Astrocyte of the cerebellum (primary cell): ENCODE measurements at regions not wholly inside any gene's neighbourhood (a gene's known extent, or its start where the extent isn't known, plus 50 kb on each side); places are given as distances from the start of the nearest gene placed in this dataset.

Experiments used
- DNase-seq: peaks from one replicate; pipeline ENCODE4 v3.0.0-alpha.2; 2011; ENCODE audit warnings: low read depth
- H3K4me3 ChIP-seq: 2 replicates; pipeline ENCODE4 v1.5.1; 2011; ENCODE audit warnings: mild to moderate bottlenecking, low read depth, low read length, moderate library complexity
- in situ Hi-C: cut with HindIII; loops from 2 replicates; pipeline ENCODE4 v1.10.0; 2017; ENCODE audit warnings: low sequenced_read_pairs
- TF ChIP-seq, protein P1 (sequence below): IDR thresholded peaks from 2 replicates; pipeline ENCODE4 v1.5.1; 2012; ENCODE audit warnings: low read length, low read depth, moderate library complexity, mild to moderate bottlenecking; ENCODE audit errors: missing control alignments

DNA sequence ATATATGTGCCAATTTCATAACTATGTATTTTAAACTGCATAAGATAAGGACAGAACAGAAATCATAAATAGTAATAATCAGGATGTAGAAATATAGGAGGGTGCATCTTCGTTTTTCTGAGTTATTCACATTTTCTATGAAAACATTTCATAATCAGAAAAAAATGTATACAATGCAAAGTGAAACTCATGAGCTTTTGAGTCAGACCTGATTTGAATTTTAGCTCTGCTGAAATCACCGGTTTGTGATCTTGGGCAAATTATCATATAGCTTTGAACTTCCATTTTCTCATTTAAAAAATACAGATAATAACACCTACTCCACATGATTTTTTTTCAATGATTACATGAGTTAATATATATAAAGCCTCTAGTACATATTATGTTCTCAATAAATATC, 106.9 kb downstream of the KDR start:
- in situ Hi-C loops: loop anchor here (25.0 kb wide), 1 partner anchor 294 kb away; no protein-coding TSS in a partner anchor
- DNase-seq: no peak
- TF ChIP-seq, protein P1, sequence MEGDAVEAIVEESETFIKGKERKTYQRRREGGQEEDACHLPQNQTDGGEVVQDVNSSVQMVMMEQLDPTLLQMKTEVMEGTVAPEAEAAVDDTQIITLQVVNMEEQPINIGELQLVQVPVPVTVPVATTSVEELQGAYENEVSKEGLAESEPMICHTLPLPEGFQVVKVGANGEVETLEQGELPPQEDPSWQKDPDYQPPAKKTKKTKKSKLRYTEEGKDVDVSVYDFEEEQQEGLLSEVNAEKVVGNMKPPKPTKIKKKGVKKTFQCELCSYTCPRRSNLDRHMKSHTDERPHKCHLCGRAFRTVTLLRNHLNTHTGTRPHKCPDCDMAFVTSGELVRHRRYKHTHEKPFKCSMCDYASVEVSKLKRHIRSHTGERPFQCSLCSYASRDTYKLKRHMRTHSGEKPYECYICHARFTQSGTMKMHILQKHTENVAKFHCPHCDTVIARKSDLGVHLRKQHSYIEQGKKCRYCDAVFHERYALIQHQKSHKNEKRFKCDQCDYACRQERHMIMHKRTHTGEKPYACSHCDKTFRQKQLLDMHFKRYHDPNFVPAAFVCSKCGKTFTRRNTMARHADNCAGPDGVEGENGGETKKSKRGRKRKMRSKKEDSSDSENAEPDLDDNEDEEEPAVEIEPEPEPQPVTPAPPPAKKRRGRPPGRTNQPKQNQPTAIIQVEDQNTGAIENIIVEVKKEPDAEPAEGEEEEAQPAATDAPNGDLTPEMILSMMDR: no peak
- H3K4me3 ChIP-seq: no peak overlapping the region

DNA sequence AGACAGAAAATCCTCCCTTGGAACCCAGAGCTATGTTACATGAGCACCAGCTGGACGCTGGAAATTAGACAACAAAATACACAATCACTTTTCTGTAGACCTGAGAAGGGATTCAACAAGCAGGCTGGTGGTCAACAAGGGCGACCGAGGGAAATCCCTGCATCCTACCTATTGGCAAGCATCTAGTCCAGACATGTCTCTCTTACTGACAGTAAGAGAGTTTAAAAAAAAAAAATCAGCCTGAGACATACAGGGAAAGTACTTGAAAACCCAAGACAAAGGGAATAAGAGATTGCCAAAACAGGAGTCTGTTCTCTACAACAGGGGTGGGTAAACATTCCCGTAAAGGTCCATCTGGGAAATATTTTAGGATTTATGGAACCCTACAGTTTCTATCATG, 108.0 kb downstream of the KDR start:
- DNase-seq: no peak
- TF ChIP-seq, protein P1: no peak
- in situ Hi-C loops: loop anchor here (25.0 kb wide), 1 partner anchor 295 kb away; no protein-coding TSS in a partner anchor
- no peak overlapping the region for H3K4me3 ChIP-seq

DNA sequence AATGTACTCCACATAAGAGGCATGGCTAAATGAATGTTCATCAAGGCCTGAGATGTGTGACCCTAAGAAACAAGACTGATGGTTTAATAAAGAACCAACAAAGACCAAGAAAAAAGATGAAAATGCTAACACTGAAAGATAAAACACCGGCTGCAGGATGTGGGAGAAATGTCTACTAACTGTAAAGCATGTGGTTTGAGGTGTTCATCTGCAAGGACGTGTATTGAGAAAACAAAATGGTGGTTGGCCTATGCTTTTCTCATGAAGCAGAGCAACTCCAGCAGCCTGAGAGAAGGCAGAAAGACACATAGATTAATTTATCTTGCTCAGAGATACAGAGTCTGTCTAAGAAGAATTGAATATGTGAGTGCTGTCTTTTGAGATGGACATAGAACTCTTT, 109.3 kb downstream of the KDR start:
- no peak overlapping the region for H3K4me3 ChIP-seq
- DNase-seq: no peak
- TF ChIP-seq, protein P1: no peak
- in situ Hi-C loops: loop anchor here (25.0 kb wide), 1 partner anchor 296 kb away; no protein-coding TSS in a partner anchor

DNA sequence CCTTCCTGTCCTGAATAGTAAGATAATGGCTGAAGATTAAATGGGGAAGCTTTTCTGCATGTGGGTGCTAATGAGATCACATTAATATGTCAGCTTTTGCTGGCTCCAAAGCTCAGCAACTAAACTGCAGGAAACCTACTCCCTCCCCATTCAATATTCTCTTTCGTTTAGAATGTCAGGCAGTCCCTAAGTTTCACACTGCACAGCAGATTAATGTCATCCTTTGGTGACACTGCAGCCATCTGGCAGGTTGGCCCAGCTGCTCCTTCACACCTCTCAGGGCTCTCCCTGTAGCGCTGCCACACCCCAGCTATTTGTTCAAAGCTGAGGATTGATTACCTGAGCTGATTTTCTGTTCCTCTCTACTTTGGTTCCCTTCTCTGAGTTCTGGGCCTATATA, 110.5 kb downstream of the KDR start:
- TF ChIP-seq, protein P1: no peak
- no peak overlapping the region for H3K4me3 ChIP-seq
- in situ Hi-C loops: loop anchor here (25.0 kb wide), 1 partner anchor 297 kb away; no protein-coding TSS in a partner anchor
- no peak for DNase-seq

DNA sequence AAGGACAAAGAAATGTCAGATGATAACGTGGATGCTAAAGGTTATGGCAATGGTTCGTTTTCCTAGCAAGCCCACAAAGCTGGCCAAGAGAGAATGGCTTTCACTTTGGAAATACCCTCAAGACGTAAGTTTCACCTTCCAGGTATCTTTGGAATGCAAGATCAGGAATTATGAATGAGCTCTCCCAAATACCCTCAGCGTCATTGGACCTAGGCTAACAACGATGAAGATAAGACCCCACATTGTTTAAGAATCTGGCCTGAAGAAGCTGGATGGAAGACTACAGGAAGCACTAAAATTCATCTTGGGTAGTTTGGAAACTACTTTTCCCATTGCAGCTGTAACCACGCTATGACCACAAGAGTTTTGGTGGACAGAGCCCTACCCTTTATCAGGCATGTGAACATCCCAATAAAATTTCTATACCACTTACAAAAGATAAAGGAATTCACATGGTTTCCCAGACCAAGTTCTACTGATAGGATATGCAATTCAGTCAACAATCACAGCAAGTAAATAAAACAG, 111.9 kb downstream of the KDR start:
- in situ Hi-C loops: loop anchor here (25.0 kb wide), 1 partner anchor 299 kb away; no protein-coding TSS in a partner anchor
- DNase-seq: no peak
- TF ChIP-seq, protein P1: no peak
- H3K4me3 ChIP-seq: no peak overlapping the region

DNA sequence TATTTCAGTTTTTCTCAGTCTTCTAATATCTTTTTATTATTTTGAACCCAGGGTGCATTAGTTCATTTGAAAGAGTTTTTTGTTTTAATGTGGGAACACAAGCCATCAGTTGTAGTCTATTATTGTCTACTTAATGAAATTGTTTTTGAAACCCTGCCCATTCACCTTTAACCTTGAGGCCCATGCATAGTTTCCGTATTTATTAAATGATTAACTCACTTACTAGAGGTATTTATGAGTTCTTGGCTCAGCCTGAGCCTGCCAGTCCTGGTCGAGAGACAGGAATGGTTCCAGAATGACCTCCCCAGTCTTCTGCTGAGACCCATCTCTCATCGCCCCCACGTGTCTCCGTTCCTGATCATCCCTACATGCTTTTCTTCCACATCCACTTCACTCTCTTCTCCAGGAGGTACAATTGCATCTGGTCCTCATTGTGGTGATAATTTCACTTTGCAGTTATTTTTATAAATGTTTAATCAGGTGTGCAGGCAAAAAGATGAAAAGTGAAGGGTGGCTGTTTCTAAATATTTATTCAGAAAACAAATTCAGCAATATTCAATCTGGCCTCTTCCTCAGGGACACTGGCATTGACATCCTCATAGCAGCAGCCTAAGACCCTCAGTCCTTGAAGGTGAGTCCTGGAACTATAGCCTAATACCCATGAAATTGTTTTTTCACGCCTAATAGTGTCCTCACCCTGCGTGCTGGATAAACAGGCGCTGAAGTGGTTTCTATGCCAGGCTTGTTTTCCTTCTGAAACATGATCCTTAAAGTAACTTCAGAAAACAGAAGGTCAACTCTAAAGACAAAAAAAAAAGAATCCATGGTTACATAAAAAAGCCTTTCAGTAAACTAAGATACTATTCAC, 112.8 kb downstream of the KDR start:
- H3K4me3 ChIP-seq: no peak overlapping the region
- no peak for DNase-seq
- in situ Hi-C loops: loop anchor here (25.0 kb wide), 1 partner anchor 300 kb away; no protein-coding TSS in a partner anchor
- TF ChIP-seq, protein P1: no peak
